Endothelial cell of umbilical vein (primary cell): ENCODE measurements at regions not wholly inside any gene's neighbourhood (a gene's known extent, or its start where the extent isn't known, plus 50 kb on each side); places are given as distances from the start of the nearest gene placed in this dataset.

Experiments used
- BruUV-seq: library from RNA; stranded (reverse); fragments of 400-500 nt; replicated peaks from 2 replicates; lab custom pipeline; 2021; lab: Mats Ljungman, UMichigan
- CTCF ChIA-PET: fragments of 300-600, 350-600 bp; sonication (Branson Sonifier 250); formaldehyde crosslinking; loops from one replicate; lab custom pipeline; 2021; ENCODE audit warnings: antibody characterized with exemption, inconsistent platforms; lab: Charles Lee
- POLR2A ChIA-PET: fragments of 300-600, 350-600 bp; sonication (Branson Sonifier 250); formaldehyde crosslinking; loops from one replicate; lab custom pipeline; 2021; ENCODE audit warnings: antibody characterized with exemption, inconsistent platforms; lab: Charles Lee
- DNase-seq: peaks from one replicate; pipeline ENCODE4 v3.0.0-alpha.2; 2011; ENCODE audit warnings: low read depth, low spot score
- FAIRE-seq: peaks from 2 replicates; lab custom pipeline; 2011; peaks lifted over from hg19 to GRCh38; lab: Jason Lieb, UNC
- H2AFZ ChIP-seq: 2 replicates; pipeline ENCODE4 v1.6.0; 2012; ENCODE audit warnings: low read depth, low read length, control low read depth, inconsistent platforms
- H3K27ac ChIP-seq: 2 replicates; pipeline ENCODE4 v1.5.1; 2011; ENCODE audit warnings: low read depth, mild to moderate bottlenecking, control low read depth, low read length, moderate library complexity; ENCODE audit not compliant: insufficient read depth
- H3K27me3 ChIP-seq, 2 experiments: 2 replicates each; pipeline versions ENCODE4 v1.6.0 to v1.6.1; 2011; ENCODE audit warnings: low read length in 2 of 2, mixed read lengths in 1 of 2; ENCODE audit not compliant: control insufficient read depth in 2 of 2, insufficient read depth in 2 of 2
- H3K36me3 ChIP-seq, 2 experiments: 2 replicates in 1 of 2; 3 replicates in 1 of 2; pipeline ENCODE4 v1.5.1; 2011; ENCODE audit warnings: low read length in 2 of 2, mild to moderate bottlenecking in 1 of 2, moderate library complexity in 1 of 2; ENCODE audit not compliant: control insufficient read depth in 2 of 2, insufficient read depth in 2 of 2; ENCODE audit errors: extremely low read depth in 1 of 2
- H3K4me1 ChIP-seq: 3 replicates; pipeline ENCODE4 v1.5.1; 2011; ENCODE audit warnings: mild to moderate bottlenecking, low read length; ENCODE audit not compliant: control insufficient read depth, insufficient read depth; ENCODE audit errors: extremely low read depth
- H3K4me2 ChIP-seq: 2 replicates; pipeline ENCODE4 v1.6.1; 2011; ENCODE audit warnings: low read length, control low read depth, mixed read lengths; ENCODE audit not compliant: insufficient read depth
- H3K4me3 ChIP-seq, 3 experiments: fragments of 200-600 bp in 1 of 3; sonication (generic), shearing (Covaris generic) in 1 of 3; replicated peaks in 1 of 3; 2 replicates each; pipeline ENCODE4 v1.5.1; 2011 to 2016; ENCODE audit warnings: control low read depth in 3 of 3, low read length in 3 of 3, mild to moderate bottlenecking in 2 of 3, inconsistent platforms in 1 of 3, low read depth in 1 of 3, moderate library complexity in 1 of 3; ENCODE audit not compliant: insufficient read depth in 1 of 3
- H3K79me2 ChIP-seq: 2 replicates; pipeline ENCODE4 v1.6.0; 2012; ENCODE audit warnings: low read length, inconsistent platforms; ENCODE audit not compliant: control insufficient read depth, insufficient read depth
- H3K9ac ChIP-seq: replicated peaks from 2 replicates; pipeline ENCODE3; 2011; ENCODE audit warnings: low read length, control low read depth; ENCODE audit not compliant: insufficient read depth; ENCODE audit errors: extremely low read depth
- H3K9me1 ChIP-seq: replicated peaks from 3 replicates; pipeline ENCODE4 v1.6.0; 2011; ENCODE audit warnings: mild to moderate bottlenecking, low read length; ENCODE audit not compliant: control insufficient read depth, insufficient read depth; ENCODE audit errors: extremely low read depth
- H3K9me3 ChIP-seq: replicated peaks from 2 replicates; pipeline ENCODE4 v1.5.1; 2012; ENCODE audit warnings: low read length, inconsistent platforms; ENCODE audit not compliant: control insufficient read depth, insufficient read depth
- H4K20me1 ChIP-seq: replicated peaks from 2 replicates; pipeline ENCODE3; 2011; ENCODE audit warnings: mild to moderate bottlenecking, low read length; ENCODE audit not compliant: control insufficient read depth, insufficient read depth; ENCODE audit errors: extremely low read depth
- CTCF ChIP-seq, 2 donors: IDR thresholded peaks; 1 replicate in 1 of 2; 2 replicates in 1 of 2; pipeline ENCODE4 v1.5.1; 2011; ENCODE audit warnings: low read length in 2 of 2, mild to moderate bottlenecking in 2 of 2, moderate library complexity in 2 of 2, control low read depth in 1 of 2, inconsistent platforms in 1 of 2, low read depth in 1 of 2; ENCODE audit not compliant: insufficient read depth in 1 of 2; ENCODE audit errors: extremely low read depth in 1 of 2
- EZH2 ChIP-seq: IDR thresholded peaks from 2 replicates; pipeline ENCODE4 v1.6.1; 2012; ENCODE audit warnings: borderline replicate concordance, low read depth, mild to moderate bottlenecking, moderate library complexity, low read length, inconsistent platforms; ENCODE audit not compliant: severe bottlenecking
- FOS ChIP-seq: IDR thresholded peaks from 2 replicates; pipeline ENCODE4 v1.6.1; 2011; ENCODE audit warnings: mild to moderate bottlenecking, low read length, moderate library complexity, borderline replicate concordance; ENCODE audit not compliant: insufficient read depth
- GATA2 ChIP-seq: IDR thresholded peaks from 2 replicates; pipeline ENCODE4 v1.7.0; 2011; ENCODE audit warnings: low read depth, mild to moderate bottlenecking, moderate library complexity, mixed read lengths, low read length; ENCODE audit not compliant: insufficient read length, insufficient read depth
- JUN ChIP-seq: IDR thresholded peaks from 2 replicates; pipeline ENCODE4 v1.6.1; 2011; ENCODE audit warnings: borderline replicate concordance, low read depth; ENCODE audit not compliant: insufficient read length, insufficient read depth
- MAX ChIP-seq: IDR thresholded peaks from 2 replicates; pipeline ENCODE4 v1.6.1; 2011; ENCODE audit not compliant: insufficient read depth, insufficient read length
- MYC ChIP-seq: IDR thresholded peaks from one replicate; pipeline ENCODE4 v1.6.1; 2011; ENCODE audit warnings: mild to moderate bottlenecking, low read depth, low read length
- POLR2A ChIP-seq: IDR thresholded peaks from 2 replicates; pipeline ENCODE4 v1.6.1; 2012; ENCODE audit warnings: low read depth, mild to moderate bottlenecking, control low read depth, low read length
- POLR2AphosphoS5 ChIP-seq: IDR thresholded peaks from 2 replicates; pipeline ENCODE4 v1.6.1; 2012; ENCODE audit warnings: low read depth, mild to moderate bottlenecking, control low read depth, low read length, moderate library complexity; ENCODE audit not compliant: insufficient read depth
- dilution Hi-C: fragments of 300-500 bp; cut with MboI; formaldehyde crosslinking; loops from one replicate; pipeline ENCODE4 v1.15.0; 2019; ENCODE audit warnings: low sequenced_read_pairs; ENCODE audit not compliant: extremely low pct_ligation_motif_present
- intact Hi-C: fragments of 100-400 bp; cut with micrococcal nuclease; formaldehyde crosslinking; loops from one replicate; pipeline ENCODE4 v1.10.0; 2022

GRCh38 chr1:36654586-36654985 lies 171.9 kb upstream of the CSF3R start:
- POLR2A ChIA-PET: no interaction called here
- intact Hi-C loops: no loop called here
- FAIRE-seq: no peak

GRCh38 chr1:36653850-36654249 lies 171.1 kb upstream of the CSF3R start:
- H3K9me1 ChIP-seq: no peaks in the 10 kb centered on the region
- no peak overlapping the region for H2AFZ ChIP-seq
- H3K4me1 ChIP-seq: no peaks in the 10 kb centered on the region
- dilution Hi-C loops: no loop called here
- H3K27ac ChIP-seq: no peak overlapping the region
- no peak for FAIRE-seq
- no peak overlapping the region for H3K4me3 ChIP-seq
- no peak for DNase-seq
- no peaks in the 10 kb centered on the region for H3K27me3 ChIP-seq
- BruUV-seq: no TSS peak
- no peak overlapping the region for H3K9ac ChIP-seq
- H3K9me3 ChIP-seq: no peaks in the 10 kb centered on the region
- TF ChIP-seq MYC (no peak), POLR2A (no peak), EZH2 (no peak), GATA2 (no peak), POLR2AphosphoS5 (no peak), MAX (no peak), CTCF (IDR thresholded peaks at IDR 0.05; ENCODE audit: extremely low read depth in 1 of 2, insufficient read depth in 1 of 2, low read depth in 1 of 2, low read length in 2 of 2) (no peak), FOS (no peak), JUN (no peak)
- CTCF ChIA-PET: no interaction called here
- intact Hi-C loops: no loop called here
- H3K4me2 ChIP-seq: no peak overlapping the region
- POLR2A ChIA-PET: no interaction called here
- H3K36me3 ChIP-seq: no peaks in the 10 kb centered on the region
- no peaks in the 10 kb centered on the region for H3K79me2 ChIP-seq
- H4K20me1 ChIP-seq: no peaks in the 10 kb centered on the region

More at GRCh38 chr1:36654586-36654985, 171.9 kb upstream of the CSF3R start:
- H3K9me3 ChIP-seq: no peaks in the 10 kb centered on the region
- H3K79me2 ChIP-seq: no peaks in the 10 kb centered on the region
- no peaks in the 10 kb centered on the region for H3K36me3 ChIP-seq
- BruUV-seq: no TSS peak
- DNase-seq: no peak
- no peak overlapping the region for H3K9ac ChIP-seq
- H3K27me3 ChIP-seq: no peaks in the 10 kb centered on the region
- H3K4me1 ChIP-seq: no peaks in the 10 kb centered on the region
- H3K4me3 ChIP-seq: no peak overlapping the region
- TF ChIP-seq POLR2A: no peak
- TF ChIP-seq GATA2: no peak
- no peak for TF ChIP-seq FOS
- no peak for TF ChIP-seq CTCF (IDR thresholded peaks at IDR 0.05; ENCODE audit: extremely low read depth in 1 of 2, insufficient read depth in 1 of 2, low read depth in 1 of 2, low read length in 2 of 2)
- no peaks in the 10 kb centered on the region for H4K20me1 ChIP-seq
- H2AFZ ChIP-seq: no peak overlapping the region
- no peak overlapping the region for H3K4me2 ChIP-seq
- H3K27ac ChIP-seq: no peak overlapping the region
- H3K9me1 ChIP-seq: no peaks in the 10 kb centered on the region
- CTCF ChIA-PET: no interaction called here
- dilution Hi-C loops: no loop called here
